HG03469 (cell line): ENCODE measurements at regions not wholly inside any gene's neighbourhood (a gene's known extent, or its start where the extent isn't known, plus 50 kb on each side); places are given as distances from the start of the nearest gene placed in this dataset.
"Not testable (repeated sequence)": the region's sequence is repeated elsewhere in the genome, so short reads cannot be mapped to it uniquely, and the experiment has no call there.

Experiments used
- ATAC-seq: cut with Tn5 transposase; IDR thresholded peaks from one replicate; pipeline ENCODE4 v1.9.1; 2021; ENCODE audit warnings: mild to moderate bottlenecking, moderate library complexity, moderate number of reproducible peaks; ENCODE audit not compliant: unreplicated experiment

DNA sequence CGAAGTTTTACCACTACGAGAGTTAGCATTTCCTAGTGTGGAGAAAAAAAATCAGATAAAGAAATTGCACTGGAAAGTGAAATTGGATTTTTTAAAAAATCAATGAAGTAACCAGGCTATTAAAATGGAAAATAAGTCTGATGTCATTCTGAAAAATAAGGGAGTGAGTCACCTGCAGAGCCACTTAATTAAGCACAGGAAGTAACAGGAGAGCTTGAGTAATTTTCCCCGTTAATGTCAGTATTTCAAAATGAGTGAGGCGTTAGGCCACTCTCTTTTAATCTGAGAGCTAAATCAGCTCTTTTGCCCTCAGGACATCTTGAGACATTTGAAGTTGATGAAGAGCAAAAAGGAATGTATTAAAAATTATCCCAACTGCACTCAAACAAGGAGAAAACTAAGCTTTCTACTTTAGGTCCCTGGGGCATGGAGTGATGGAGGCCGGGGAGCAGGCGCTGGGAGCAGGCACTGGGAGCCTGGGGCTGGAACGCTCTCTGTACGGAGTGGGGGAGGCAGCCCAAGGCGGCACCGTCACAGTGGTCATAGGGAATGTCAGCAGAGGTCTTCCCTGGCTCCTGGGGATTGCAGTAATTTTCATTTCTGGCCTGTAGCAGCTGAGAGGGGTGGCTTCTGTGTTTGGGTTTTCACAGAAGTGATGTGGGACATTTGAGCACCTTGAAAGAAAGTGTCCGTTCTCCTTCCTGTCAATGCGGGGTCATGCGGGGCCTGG is 194.6 kb downstream of the BCL2L11 start:
- not testable (repeated sequence) for ATAC-seq

DNA sequence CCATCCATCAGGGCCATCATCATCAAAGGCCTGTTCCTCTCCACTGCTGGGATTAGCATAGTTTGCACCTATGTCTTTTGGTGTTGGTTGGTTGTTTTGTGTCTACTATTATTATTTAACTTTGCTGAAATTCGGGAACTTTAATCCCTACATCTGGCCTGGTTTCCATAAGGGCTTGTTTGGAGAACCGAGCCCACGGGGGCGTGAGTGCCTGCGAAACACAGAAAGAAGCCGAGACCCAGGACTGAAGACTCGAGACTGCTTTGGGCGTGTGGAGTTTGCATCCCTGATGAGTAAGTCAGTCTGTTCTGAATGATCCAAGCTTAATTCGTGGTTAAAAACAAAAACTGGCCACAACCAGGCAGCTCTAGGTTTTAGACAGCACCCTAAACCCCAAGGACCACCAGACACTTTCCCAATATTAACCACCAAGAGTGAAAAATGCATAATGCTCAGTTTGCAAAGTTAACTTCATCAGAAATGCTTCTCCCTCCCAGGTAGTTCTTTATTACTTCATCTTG is 195.6 kb downstream of the BCL2L11 start:
- ATAC-seq, result not testable (repeated sequence)

DNA sequence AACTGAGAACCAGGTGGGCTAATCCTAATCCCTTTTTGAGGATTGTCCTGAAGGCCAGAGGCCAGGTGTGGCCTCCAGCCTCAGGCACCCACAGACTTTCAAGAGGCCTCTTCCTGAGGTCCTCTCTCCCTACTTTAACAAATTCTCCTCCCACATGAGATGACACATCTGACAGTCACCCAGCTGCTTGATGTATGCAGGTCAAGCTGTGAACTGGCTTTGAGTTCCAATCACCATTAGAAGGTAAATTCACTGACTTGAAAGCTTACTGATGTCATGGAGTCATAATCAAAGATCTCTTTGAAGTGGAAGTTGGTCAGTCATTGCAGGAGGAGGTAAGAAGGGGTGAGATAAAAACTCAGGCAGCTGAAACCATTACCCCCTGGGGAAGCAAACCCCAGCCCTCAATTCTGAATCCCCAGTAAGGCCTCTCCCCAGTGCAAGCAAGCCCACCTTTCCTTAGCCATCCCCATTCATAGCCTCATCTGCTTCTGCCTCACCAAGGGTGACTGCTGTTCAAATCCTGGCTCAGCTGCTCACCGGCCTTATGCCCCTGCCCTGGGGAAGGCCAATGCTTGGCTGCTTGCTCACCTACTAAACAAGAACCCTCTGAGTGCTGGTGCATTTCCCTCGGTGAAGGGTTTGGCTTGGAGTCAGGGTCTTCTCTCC is 196.3 kb downstream of the BCL2L11 start:
- ATAC-seq, result not testable (repeated sequence)

DNA sequence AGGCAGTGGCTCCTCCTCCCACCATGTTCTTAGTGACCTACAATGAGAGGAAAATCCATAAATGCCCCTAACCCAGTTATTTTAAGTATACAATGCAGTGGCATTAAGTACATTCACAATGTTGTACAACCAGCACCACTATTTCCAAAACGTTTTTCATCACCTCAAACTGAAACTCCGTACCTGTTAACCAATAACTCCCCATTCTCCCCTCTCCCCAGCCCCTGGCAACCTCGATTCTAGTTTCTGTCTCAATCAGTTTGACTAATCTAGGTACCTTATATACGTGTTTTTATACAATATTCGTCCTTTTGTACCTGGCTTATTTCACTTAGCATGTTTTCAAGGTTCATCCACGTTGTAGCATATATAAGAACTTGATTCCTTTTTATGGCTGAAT is 198.8 kb downstream of the BCL2L11 start:
- not testable (repeated sequence) for ATAC-seq

DNA sequence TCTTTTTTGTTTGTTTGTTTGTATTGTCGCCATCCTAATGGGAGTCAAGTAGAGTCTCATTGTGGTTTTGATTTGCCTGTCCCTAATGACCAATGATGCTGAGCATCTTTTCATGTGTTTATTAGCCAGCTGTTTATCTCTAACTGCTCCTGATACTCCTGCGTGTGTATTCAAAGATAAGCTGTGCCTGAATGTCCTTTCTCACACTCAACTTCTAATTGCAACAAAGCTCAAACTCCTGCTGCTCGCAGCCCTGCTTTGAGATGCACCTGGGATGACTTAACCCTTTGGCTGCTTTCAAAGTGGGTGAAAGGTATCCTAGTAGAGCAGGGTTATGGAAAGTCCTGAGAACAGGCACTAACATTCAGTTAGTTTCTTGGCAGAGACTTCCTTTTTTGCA is 199.6 kb downstream of the BCL2L11 start:
- ATAC-seq, result not testable (repeated sequence)

DNA sequence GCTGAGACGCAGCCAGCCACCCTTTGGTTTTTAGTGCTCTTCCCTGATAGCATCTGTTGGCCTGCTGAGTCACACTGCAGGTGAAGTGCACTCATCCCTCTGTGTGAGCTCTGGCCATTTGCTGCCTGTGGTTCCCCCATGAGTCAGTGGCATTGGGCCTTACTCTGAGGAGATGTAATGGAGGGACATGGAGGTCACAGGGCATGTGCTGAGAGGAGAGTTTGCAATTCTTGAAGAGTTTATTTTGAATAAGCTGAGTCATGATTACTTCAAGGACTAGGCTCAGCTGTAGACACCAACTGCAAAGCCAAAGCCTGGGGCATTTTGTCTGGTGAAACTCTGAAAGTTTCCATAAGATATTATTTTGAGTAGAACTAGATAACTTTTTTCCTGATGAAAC is 200.3 kb downstream of the BCL2L11 start:
- ATAC-seq, result not testable (repeated sequence)

DNA sequence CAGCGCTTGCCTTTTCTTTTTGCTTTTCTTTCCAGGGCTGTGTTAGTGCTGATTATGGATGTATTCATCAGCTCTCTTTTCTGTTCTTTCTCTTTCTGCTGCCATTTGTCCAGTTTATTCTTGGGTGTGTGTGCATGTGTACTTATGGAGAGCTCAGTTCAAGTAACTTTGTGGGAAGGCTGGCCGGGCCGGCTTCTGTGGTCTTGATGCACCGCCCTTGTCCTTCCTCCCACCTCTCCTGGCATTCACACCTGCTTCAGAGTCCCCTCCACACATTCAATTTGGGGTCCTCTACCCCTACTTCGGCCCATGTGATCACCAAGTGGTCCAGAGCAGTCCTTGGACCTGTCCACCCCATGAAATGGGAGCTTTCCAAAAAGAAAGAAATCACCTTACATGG is 202.7 kb downstream of the BCL2L11 start:
- not testable (repeated sequence) for ATAC-seq

DNA sequence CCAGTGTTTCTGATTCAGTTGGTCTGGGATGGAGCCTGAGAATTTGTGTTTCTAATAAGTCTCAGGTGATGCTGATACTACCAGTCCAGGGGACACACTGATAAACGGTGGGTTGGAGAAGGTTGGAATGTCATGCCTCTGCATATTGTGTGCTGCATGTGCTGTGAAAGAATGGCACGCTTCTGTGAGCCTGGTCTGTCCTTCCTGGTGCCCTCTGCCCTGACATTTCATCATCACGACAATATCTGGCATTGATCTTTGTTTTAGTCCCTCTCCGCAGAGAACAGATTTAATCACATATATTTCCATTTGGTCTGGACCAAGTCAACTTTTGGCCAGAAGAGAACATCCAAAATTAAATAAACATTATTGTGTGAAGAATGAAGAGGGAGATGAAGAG is 207.0 kb downstream of the BCL2L11 start:
- ATAC-seq, result not testable (repeated sequence)

DNA sequence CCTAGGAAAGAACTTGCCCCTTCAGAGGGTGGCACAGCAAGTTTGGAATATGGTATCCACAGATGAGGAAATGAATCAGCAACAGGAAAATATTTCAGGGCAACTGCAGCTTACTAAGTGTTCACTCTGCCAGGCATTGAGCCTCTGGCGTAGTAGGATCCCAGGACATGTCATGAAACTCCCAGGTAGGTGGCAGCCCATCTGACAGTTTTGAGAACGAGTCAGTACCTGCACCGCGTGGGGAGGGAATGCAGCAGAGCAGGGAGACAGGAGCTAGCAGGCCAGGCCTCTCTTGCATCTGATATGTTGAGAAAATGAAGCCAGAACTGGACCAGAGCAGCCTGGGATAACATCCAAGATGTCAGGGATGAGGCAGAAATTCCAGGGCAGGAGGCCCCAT is 208.6 kb downstream of the BCL2L11 start:
- not testable (repeated sequence) for ATAC-seq

DNA sequence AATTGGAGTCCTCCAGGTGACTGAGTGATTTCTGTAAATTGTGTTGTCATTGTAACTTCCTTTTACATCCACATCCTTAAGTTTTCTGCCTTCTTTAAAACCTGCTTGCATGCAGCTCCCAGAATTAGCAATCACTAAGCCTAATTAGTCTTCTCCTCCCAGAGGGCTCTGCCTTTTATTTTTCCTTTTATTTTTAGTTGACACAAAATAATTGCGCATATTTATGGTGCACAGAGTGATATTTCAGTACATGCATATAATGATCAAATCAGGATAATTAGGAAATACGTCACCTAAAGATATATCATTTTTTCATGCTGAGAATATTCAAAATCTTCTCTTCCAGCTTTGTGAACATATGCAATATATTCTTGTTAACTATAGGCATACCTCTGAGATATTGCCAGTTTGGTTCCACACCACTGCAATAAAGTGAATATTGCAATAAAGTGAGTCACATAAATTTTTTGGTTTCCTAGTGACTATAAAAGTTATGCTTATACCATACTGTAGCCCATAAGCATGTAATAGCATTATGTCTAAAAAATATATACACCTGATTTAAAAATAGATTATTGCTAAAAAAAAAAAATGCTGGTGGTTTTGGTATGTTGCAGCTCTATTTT is 210.5 kb downstream of the BCL2L11 start:
- not testable (repeated sequence) for ATAC-seq

DNA sequence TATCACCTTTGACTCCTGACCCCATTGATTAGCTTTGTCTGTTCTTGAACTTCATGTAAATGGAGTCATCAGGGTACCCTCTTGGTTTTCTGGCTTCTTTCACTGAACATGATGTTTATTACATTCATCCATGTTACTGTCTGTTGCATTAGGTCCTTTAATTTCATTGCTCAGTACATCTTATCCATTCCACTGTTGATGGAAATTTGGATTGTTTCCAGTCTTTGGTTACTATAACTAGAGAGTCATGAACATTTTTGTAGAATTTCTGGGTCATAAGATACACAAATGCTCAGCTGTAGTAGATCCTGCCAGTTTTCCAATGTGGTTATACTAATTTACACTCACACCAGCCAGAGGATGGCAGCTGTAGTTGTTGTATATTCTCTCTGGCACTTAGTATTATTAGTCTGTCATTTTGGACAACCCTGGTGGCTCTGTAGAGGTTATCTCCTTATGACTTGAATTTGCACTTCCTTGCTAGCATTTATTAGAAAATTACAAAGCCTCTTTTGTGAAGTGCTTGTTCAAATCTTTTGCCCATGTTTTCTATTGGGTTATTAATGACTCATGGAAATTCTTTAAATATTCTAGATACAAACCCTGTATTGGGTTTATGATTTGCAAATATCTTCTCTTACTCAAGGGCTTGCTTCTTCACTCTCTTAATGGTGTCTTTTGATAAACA is 214.7 kb downstream of the BCL2L11 start:
- not testable (repeated sequence) for ATAC-seq

DNA sequence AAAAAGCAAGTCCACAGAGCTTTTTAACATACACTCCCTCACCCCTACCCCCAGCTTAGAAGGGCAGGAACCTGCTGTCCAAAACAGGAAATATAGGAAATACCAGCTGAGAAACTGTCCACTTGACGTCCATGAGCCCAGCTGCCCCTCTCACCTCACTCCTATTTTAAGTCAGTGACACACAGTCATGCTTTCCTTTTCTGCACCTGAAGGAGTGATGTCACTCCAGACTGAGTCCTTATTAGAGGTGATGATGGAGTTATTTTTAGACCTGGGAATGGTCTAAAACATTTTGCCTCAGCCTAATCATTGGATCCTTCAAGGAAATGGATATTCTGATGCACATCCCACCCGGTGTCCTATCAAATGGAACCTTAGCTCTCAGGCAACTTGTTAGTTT is 217.8 kb downstream of the BCL2L11 start:
- ATAC-seq, result not testable (repeated sequence)

DNA sequence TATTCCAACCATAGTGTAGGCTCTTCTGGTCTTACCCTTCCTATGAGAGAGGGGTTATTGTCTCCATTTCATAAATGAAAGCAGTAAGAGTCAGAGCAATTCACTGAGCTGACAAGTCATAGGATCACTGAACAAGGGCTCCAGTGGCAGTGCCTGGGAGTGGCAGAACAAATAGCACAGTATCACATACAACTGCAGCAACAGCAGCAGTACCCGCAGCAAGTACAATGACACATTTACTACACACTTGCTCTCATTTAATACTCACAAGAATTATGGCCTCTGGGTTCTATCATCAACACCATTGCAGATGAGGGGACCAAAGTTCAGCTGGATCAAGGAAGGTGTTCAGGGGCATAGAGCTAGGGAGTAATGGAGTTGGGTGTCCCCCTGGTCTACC is 218.8 kb downstream of the BCL2L11 start:
- not testable (repeated sequence) for ATAC-seq

DNA sequence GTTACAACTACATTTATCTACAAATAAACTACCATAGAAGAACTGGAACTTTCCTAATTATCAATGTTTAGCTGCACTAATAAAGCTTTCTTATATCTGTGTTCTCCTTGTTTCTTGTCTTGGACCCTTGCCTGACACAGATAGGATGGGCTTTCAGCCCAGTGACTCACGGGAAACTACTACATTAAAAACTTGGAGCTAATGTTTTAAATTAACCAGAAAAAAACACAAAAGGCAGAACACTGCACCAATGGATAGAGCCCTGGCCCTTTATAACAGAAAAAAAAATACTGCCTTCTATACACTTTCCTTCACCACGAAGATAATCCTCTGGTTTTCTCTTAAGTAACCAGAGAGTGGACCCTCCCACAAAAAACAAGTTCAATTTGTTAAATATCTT is 223.9 kb downstream of the BCL2L11 start:
- ATAC-seq, result not testable (repeated sequence)

DNA sequence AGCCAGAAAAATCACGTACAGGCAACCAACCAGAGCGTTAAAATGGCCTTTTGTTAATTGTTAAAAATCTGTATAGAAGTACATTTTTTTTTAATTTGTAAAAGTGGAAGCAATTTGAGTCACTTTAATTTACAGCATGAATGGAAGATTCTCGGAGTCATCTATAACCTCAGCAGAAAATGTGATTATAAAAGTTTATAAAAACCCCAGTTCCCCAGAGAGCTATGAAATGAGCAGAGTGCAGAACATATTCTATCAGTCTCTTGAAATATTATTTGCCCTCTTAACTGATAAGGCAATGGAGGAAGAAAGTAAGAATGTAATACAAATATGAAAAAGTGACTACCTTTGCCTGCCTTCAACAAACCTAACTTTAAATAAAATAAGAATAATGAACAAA is 224.7 kb downstream of the BCL2L11 start:
- not testable (repeated sequence) for ATAC-seq

DNA sequence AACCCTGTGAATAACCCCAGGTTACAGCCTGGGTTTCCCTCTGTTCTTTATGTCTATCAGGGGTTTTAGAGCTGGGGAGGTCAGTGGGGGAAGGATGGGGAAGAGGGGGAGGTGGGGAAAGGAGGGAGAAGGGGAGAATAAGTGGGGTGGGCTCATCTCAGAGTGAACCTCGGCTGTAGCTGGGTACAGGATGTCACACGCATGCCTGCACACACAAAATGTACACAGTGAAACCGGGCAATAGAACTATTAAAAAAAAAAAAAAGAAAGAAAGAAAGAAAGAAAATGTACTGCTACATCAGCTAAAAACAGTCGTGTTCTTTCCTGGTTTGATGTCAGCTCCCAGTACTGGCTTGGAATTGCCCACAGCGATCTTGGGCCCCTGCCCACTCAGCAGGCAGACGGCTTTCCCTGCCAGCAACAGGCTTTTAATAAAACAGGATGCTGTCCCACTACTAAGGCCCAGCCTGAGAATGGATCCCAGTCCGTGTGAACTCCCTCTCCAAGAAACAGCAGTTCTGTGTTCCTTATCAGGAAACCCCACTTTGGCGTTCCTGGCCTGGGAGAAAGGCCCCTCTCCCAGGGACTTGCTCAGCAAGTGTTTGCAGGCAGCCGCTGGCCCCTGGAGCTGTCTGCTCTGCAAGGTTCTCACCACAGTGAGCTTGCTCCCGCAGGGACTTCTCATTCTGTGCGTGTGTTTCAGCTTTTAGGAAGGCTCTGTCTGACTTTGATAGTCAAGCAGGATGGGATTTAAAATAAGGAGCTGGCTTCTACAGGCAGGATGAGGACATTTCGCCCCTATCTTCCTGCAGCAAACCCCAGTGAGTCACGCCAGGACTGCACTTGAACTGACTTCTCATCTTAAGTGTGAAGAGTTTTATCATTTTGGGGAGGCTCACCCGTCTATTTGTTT is 225.6 kb downstream of the BCL2L11 start:
- not testable (repeated sequence) for ATAC-seq

DNA sequence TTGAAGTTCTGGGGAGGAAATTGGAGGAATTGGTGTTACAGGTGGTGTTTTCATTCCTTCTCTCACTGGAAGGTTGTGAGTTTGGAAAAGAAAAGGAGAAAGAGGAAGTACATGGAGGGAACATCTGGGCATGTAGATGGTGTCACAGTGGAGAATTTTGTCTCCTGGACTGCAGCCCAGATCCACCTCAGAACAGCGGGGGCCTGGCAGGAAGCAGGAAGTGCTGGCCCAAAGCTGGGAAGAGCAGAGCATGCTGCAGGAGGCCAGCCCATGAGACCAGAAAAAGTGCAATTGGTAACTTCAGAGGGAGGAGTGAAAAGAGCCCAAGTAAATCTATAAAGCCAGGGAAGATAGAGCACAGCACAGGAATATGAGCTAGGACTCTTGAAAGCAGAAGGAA is 227.0 kb downstream of the BCL2L11 start:
- ATAC-seq, result not testable (repeated sequence)

DNA sequence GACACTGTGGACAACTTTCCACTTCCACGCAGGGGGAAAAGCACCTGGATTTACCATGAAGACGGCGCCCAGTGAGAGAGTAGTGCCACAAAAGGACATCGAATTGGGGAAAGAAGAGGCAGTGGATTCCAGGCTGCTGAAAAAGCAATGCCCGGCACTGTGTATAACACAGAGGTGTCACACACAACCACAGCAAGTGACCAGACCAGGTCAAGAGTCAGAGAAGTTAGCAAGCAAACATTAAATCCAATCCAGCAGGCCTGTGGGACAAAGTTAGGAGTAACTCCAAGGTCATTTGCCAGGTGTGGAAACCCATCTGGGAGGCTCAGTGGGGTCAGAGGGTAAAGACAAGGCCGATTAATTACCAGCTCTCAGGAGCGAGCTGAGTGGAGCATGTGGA is 227.6 kb downstream of the BCL2L11 start:
- not testable (repeated sequence) for ATAC-seq

DNA sequence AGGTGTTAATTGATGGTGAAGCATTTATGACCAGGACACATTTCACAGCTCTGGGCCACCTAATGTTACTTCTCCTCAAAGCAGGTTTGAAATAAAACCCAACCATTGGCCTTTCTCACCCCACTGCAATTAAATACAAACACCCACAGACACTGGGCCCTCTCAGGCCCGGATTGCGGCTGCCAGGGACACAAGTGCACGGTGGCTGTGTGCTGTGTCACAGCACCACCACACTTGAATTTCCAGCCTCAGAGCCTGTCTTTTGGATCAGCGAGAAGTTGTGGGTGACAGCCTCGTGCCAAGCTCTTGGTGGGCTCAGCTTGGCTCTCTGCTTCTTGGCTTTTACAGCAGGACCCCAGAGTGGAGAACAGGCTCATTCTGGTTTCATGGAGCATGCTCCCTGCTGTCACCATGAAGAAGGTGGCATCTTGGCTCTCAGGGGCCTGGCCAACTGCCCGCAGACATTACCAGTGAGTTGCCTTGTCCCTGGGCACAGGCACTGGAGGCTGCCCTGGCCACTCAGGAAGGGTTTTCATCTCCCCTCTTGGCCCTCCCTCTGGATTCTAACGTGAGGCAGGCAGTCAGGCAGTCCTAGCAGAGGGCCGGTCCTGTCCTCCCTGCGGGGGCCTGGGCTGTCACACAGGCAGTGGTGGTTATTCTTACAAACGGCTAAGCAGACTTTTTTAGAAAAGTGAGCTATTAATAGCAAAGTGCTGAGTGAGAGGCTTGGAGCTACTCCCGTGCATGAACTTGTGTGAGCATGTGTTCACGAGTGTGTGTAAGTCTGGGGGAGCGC is 234.5 kb downstream of the BCL2L11 start:
- ATAC-seq, result not testable (repeated sequence)
